GM21447 (cell line): ENCODE measurements at regions not wholly inside any gene's neighbourhood (a gene's known extent, or its start where the extent isn't known, plus 50 kb on each side); places are given as distances from the start of the nearest gene placed in this dataset.
"Not testable (repeated sequence)": the region's sequence is repeated elsewhere in the genome, so short reads cannot be mapped to it uniquely, and the experiment has no call there.

ENCODE experiments used
- ATAC-seq: cut with Tn5 transposase; IDR thresholded peaks from one replicate; pipeline ENCODE4 v1.9.1; 2021; ENCODE audit not compliant: unreplicated experiment

DNA sequence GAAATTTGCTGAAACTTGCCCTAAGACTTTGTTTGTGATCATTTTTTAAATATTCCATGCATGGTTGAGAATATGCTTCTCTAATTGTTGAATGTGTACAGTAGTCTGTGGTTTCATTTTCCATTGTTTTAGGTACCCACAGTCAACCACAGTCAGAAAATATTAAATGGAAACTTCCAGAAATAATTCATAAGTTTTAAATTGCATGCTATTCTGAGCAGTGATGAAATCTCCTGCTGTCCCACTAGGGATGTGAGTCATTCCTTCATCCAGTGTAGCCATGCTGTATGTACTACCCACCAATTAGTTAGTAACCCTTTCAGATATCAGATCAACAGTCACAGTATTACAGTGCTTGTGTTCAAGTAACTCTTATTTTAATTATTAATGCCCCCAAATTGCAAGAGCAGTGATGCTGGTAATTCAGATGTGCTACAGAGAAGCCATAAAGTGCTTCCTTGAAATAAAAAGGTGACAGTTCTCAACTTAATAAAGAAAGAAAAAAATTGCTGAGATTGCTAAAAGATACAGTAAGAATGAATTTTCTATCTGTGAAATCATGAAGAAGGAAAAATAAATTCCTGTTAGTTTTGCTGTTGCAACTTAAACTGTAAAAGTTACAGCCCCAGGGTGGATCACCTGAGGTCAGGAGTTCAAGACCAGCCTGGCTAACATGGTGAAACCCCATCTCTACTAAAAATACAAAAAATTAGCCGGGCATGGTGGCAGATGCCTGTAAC, 79.9 kb upstream of the FBXL17 start:
- ATAC-seq = no peak

DNA sequence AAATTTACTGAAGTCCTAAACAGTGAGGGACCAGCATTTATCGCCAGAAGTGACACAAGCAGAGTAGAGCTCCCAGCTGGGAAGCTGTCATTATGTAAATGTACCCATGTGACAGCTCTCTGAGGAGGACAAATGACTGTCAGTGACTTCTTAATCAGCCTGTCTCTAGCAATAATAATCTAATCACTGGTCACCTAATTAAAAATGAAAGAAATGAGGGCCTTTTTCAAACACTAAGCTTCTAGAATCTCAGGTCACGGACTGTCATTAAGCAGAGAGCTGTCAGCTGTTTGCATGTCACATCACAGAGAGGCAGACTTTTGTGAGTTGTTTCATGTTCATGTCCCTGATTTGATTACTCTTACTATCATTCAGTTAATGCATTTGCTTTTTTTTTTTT, 77.9 kb upstream of the FBXL17 start:
- no peak for ATAC-seq

DNA sequence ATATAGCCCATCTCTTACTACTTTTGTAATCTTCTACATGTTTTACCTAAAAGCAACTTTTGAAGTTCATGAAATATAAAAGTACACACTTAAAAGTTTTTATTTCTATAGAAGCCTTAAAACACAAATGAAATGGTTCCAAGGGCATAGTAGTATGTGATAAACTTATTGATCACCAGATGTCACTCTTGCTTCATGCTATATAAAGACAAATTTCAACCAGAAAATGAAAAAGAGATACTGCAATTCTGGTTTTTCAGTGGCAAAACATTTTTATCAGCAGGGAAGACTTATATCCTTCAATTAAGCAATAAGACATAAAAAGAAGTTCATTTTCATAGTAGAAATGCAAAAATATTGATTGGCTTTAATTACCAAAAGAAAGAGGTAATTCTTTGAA, 69.4 kb upstream of the FBXL17 start:
- no peak for ATAC-seq

DNA sequence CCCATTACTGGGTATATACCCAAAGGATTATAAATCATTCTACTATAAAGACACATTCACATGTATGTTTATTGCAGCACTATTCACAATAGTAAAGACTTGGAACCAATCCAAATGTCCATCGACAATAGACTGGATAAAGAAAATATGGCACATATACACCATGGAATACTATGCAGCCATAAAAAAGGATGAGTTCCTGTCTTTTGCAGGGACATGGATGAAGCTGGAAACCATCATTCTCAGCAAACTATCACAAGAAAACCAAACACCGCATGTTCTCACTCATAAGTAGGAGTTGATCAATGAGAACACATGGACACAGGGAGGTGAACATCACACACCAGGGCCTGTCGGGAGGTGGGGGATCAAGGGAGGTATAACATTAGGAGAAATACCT, 62.2 kb upstream of the FBXL17 start:
- not testable (repeated sequence) for ATAC-seq

DNA sequence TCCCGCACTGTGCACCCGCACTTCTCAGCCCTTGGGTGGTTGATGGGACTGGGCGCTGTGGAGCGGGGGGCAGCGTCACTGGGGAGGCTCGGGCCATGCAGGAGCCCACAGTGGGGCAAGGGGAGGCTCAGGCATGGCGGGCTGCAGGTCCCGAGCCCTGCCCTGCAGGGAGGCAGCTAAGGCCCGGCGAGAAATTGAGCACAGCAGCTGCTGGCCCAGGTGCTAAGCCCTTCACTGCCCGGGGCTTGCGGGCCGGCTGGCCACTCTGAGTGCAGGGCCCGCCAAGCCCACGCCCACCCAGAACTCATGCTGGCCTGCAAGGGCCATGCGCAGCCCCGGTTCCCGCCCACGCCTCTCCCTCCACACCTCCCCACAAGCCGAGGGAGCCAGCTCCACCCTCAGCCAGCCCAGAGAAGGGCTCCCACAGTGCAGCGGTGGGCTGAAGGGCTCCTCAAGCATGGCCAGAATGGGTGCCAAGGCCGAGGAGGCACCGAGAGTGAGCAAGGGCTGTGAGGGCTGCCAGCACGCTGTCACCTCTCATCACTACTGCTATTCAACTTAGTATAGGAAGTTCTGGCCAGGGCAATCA, 60.3 kb upstream of the FBXL17 start:
- not testable (repeated sequence) for ATAC-seq

DNA sequence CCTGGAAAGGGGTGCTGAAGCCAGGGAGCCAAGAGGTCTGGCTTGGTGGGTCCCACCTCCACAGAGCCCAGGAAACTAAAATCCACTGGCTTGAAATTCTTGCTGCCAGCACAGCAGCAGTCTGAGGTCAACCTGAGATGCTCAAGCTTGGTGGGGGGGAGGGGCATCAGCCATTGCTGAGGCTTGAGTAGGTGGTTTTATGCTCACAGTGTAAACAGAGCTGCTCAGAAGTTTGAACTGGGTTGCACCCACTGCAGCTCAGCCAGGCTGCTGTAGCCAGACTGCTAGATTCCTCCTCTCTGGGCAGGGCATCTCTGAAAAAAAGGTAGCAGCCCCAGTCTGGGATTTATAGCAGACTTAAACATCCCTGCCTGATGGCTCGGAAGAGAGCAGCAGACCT, 55.5 kb upstream of the FBXL17 start:
- no peak for ATAC-seq

DNA sequence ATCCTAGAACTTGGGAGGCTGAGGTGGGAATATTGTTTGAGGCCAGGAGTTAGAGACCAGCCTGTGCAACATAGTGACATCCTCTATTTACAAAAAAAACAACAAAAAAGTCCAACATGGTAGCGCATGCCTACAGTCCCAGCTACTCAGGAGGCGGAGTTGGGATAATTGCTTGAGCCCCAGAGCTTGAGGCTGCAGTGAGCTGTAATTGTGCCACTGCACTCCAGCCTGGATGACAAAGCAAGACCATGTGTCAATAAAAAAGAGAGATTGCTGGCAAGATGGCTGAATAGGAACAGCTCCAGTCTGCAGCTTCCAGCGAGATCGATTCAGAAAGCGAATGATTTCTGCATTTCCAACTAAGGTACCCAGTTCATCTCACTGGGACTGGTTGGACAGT, 54.8 kb upstream of the FBXL17 start:
- ATAC-seq = no peak

DNA sequence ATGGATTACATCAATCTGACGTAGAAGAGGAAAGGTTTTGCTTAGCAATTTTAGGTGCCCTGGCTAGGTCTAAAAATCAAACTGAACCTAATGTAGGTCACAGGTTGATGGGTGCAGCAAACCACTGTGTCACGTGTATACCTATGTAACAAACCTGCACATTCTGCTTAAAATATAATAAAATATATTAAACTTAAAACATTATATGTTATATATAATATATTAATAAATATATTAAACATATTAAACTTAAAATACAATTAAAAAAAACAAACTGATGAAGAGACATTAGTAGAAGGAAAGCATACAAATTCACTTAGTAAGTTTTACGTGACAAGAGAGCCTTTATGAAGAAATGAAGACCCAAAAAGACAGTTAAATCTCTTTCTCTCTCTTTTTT, 51.7 kb upstream of the FBXL17 start:
- no peak for ATAC-seq

DNA sequence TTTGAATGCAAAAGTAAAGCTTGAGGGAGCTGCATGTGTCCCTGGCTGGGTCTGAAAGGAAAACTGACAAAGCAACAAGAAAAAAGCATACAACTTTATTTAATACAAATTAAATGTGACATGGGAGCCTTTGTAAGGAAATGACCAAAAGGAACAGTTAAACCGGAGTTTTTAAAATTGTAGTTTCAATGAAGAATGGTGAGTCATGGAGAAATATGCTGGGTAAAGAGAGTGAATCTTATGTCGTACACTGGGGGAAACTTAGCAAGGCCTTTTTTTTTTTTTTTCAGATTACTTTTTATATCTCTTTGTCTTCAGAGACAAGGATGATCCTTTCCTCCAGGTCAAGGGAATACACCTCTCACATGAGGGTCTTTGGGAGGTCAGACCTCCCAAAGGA, 50.1 kb upstream of the FBXL17 start:
- ATAC-seq = no peak
